Suprapubic skin (tissue), 4 donors: ENCODE measurements at regions not wholly inside any gene's neighbourhood (a gene's known extent, or its start where the extent isn't known, plus 50 kb on each side); places are given as distances from the start of the nearest gene placed in this dataset.
"Not testable (repeated sequence)": the region's sequence is repeated elsewhere in the genome, so short reads cannot be mapped to it uniquely, and the experiment has no call there.

ENCODE experiments used
- DNase-seq, 2 donors: peaks; one replicate each; pipeline ENCODE4 v3.0.0-alpha.2; 2019; ENCODE audit warnings: low spot score in 2 of 2
- H3K27ac ChIP-seq: fragments of 200-600 bp; sonication (generic); one replicate; pipeline ENCODE4 v1.5.1; 2019
- H3K27me3 ChIP-seq: fragments of 200-600 bp; sonication (generic); one replicate; pipeline ENCODE4 v1.5.1; 2019
- H3K36me3 ChIP-seq: fragments of 200-600 bp; sonication (generic); one replicate; pipeline ENCODE4 v1.5.1; 2019
- H3K4me1 ChIP-seq: fragments of 200-600 bp; sonication (generic); one replicate; pipeline ENCODE4 v1.5.1; 2019
- H3K4me3 ChIP-seq: fragments of 200-600 bp; sonication (generic); one replicate; pipeline ENCODE4 v1.5.1; 2019; ENCODE audit warnings: mild to moderate bottlenecking
- H3K9me3 ChIP-seq: fragments of 200-600 bp; sonication (generic); one replicate; pipeline ENCODE4 v1.5.1; 2019
- CTCF ChIP-seq, 2 donors: fragments of 200-600 bp in 1 of 2; fragments of 450-650 bp in 1 of 2; sonication (generic) in 1 of 2; IDR thresholded peaks; one replicate each; pipeline ENCODE4 v1.5.1; 2016 to 2019; ENCODE audit warnings: antibody characterized with exemption in 2 of 2, mild to moderate bottlenecking in 1 of 2, moderate library complexity in 1 of 2
- EP300 ChIP-seq: sonication (generic); formaldehyde crosslinking; IDR thresholded peaks from one replicate; pipeline ENCODE4 v1.6.1; 2017; ENCODE audit warnings: antibody characterized with exemption
- POLR2A ChIP-seq, 2 donors: fragments of 450-650 bp; IDR thresholded peaks; one replicate each; pipeline ENCODE4 v1.6.1; 2017; ENCODE audit warnings: antibody characterized with exemption in 2 of 2, mild to moderate bottlenecking in 2 of 2, moderate library complexity in 2 of 2
- POLR2AphosphoS5 ChIP-seq, 3 donors: sonication (generic); formaldehyde crosslinking; IDR thresholded peaks; one replicate each; pipeline ENCODE4 v1.6.1; 2017; ENCODE audit warnings: antibody characterized with exemption in 3 of 3
- WGBS: methylation state at CpG from one replicate; pipeline ENCODE4 v1.1.5; 2018; 5-methylcytosine and 5-hydroxymethylcytosine counted together

GRCh38 chr2:9722451-9722850 is 91.7 kb upstream of the YWHAQ start:
- 91% methylated on average over 4 of the region's 4 CpGs for WGBS
- H3K36me3 ChIP-seq, result no peaks in the 10 kb centered on the region
- no peaks in the 10 kb centered on the region for H3K27me3 ChIP-seq
- no peaks in the 10 kb centered on the region for H3K4me1 ChIP-seq
- no peak overlapping the region for H3K4me3 ChIP-seq
- no peak for DNase-seq
- H3K27ac ChIP-seq, result no peak overlapping the region
- TF ChIP-seq POLR2AphosphoS5 (IDR thresholded peaks at IDR 0.05) (no peak), POLR2A (IDR thresholded peaks at IDR 0.05) (no peak), CTCF (IDR thresholded peaks at IDR 0.05) (no peak), EP300 (no peak)
- no peaks in the 10 kb centered on the region for H3K9me3 ChIP-seq

DNA sequence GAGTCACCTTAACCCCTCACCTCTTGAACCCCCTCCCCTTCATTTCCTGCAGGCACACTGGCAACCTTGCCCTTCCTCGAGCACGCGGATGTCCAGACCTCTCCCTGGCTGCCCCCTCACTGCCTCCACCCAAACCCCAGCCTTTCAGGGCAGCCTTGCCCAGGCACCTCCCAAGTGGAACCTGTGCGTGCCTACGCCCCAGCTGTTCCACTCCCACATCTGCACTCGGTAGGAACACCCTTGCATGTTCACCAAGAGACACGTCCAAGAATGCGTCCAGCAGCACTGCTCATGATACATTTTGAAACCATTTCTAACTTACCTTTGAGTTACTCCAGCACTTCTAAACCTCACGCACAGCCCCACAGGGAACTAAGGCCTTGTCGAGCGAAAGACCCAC is 93.8 kb upstream of the YWHAQ start:
- H3K27ac ChIP-seq, result no peak overlapping the region
- no peaks in the 10 kb centered on the region for H3K4me1 ChIP-seq
- no peaks in the 10 kb centered on the region for H3K36me3 ChIP-seq
- no peaks in the 10 kb centered on the region for H3K27me3 ChIP-seq
- no peaks in the 10 kb centered on the region for H3K9me3 ChIP-seq
- WGBS, result 85% methylated on average over 11 of the region's 11 CpGs
- TF ChIP-seq POLR2AphosphoS5 (IDR thresholded peaks at IDR 0.05) (no peak), EP300 (no peak), POLR2A (IDR thresholded peaks at IDR 0.05) (no peak), CTCF (IDR thresholded peaks at IDR 0.05) (no peak)
- H3K4me3 ChIP-seq, result no peak overlapping the region
- no peak for DNase-seq

DNA sequence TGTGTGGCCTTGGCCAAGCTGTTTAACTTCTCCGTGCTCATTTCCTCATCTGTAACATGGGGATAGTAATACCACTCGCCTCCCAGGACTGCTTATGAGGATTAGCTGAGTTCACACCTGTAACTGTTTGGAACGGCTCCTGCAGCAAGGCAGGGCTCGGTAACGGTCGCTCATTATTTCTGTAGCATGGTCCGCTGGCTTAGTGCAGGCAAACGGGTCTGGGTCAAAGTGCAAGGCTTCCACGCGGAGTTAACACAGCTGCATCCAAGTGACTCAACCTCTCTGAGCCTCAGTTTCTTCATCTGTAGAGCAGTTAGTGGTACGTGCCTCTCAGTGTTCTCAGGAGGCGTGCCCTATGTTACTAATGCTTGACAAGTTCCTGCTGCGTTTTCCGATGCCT is 94.3 kb upstream of the YWHAQ start:
- Histone ChIP-seq H3K4me1 (no peaks in the 10 kb centered on the region), H3K9me3 (no peaks in the 10 kb centered on the region), H3K4me3 (no peak overlapping the region), H3K27ac (no peak overlapping the region), H3K27me3 (no peaks in the 10 kb centered on the region), H3K36me3 (no peaks in the 10 kb centered on the region)
- no peak for DNase-seq
- TF ChIP-seq CTCF (IDR thresholded peaks at IDR 0.05), result no peak
- no peak for TF ChIP-seq EP300
- no peak for TF ChIP-seq POLR2AphosphoS5 (IDR thresholded peaks at IDR 0.05)
- no peak for TF ChIP-seq POLR2A (IDR thresholded peaks at IDR 0.05)
- WGBS, result 94% methylated on average over 14 of the region's 14 CpGs

DNA sequence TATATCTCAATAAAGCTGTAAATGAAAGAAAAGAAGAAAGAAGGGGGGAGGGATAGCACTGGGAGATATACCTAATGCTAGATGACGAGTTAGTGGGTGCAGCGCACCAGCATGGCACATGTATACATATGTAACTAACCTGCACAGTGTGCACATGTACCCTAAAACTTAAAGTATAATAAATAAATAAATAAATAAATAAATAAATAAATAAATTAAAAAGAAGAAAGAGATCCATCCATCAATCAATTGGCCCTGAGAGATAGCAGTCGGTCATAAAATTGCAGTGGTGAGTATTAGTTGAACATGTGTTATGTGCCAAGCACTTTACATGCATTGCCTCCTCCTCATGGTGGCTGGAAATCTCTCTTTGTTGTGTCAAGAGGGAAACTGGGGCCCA is 95.2 kb upstream of the YWHAQ start:
- not testable (repeated sequence) for H3K27ac ChIP-seq, H3K9me3 ChIP-seq, H3K27me3 ChIP-seq, DNase-seq, H3K4me1 ChIP-seq, H3K4me3 ChIP-seq, H3K36me3 ChIP-seq
- 93% methylated on average over 3 of the region's 3 CpGs for WGBS

DNA sequence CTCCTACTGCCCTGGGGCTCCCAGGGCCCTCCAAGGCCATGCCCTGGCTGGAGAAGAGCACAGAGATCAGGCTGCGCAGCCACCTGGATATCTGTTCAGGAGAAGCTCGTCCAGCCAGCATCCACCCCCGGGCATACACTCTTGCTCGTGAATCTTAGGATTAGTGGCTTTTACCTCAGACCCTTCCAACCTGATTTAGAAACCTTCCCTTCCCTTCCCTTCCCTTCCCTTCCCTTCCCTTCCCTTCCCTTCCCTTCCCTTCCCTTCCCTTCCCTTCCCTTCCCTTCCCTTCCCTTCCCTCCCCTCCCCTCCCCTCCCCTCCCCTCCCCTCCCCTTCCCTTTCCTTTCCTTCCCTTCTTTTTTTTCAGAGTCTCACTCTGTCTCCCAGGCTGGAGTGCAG is 99.7 kb upstream of the YWHAQ start:
- not testable (repeated sequence) for DNase-seq, H3K4me1 ChIP-seq, H3K36me3 ChIP-seq, H3K27me3 ChIP-seq, H3K27ac ChIP-seq, H3K9me3 ChIP-seq, H3K4me3 ChIP-seq
- WGBS, result 82% methylated on average over 4 of the region's 4 CpGs

GRCh38 chr2:9732824-9733223 is 102.0 kb upstream of the YWHAQ start:
- no peaks in the 10 kb centered on the region for H3K9me3 ChIP-seq
- H3K27me3 ChIP-seq, result no peaks in the 10 kb centered on the region
- no peak for DNase-seq
- no peak overlapping the region for H3K4me3 ChIP-seq
- TF ChIP-seq POLR2AphosphoS5 (IDR thresholded peaks at IDR 0.05) (no peak), POLR2A (IDR thresholded peaks at IDR 0.05) (no peak), CTCF (IDR thresholded peaks at IDR 0.05) (no peak), EP300 (no peak)
- no peaks in the 10 kb centered on the region for H3K36me3 ChIP-seq
- no peaks in the 10 kb centered on the region for H3K4me1 ChIP-seq
- H3K27ac ChIP-seq, result no peak overlapping the region
- 93% methylated on average over 3 of the region's 3 CpGs for WGBS
